Prostate gland (tissue), 2 donors: ENCODE measurements at regions not wholly inside any gene's neighbourhood (a gene's known extent, or its start where the extent isn't known, plus 50 kb on each side); places are given as distances from the start of the nearest gene placed in this dataset.

Source experiments
- DNase-seq: peaks from one replicate; pipeline ENCODE4 v3.0.0-alpha.2; 2019; ENCODE audit warnings: low spot score
- H3K27ac ChIP-seq, 2 donors: fragments of 200-600 bp; sonication (generic); 2 replicates each; pipeline ENCODE4 v1.5.1; 2017 to 2019
- H3K27me3 ChIP-seq: fragments of 200-600 bp; sonication (generic); replicated peaks from 2 replicates; pipeline ENCODE4 v1.5.1; 2019; ENCODE audit not compliant: insufficient read depth
- H3K36me3 ChIP-seq, 2 donors: fragments of 200-600 bp; sonication (generic); 1 replicate in 1 of 2; 2 replicates in 1 of 2; pipeline versions ENCODE4 v1.5.1 to v1.8.1; 2017 to 2019
- H3K4me1 ChIP-seq: fragments of 200-600 bp; sonication (generic); replicated peaks from 2 replicates; pipeline ENCODE4 v1.5.1; 2019
- H3K4me3 ChIP-seq, 2 donors: fragments of 200-600 bp; sonication (generic); 2 replicates each; pipeline ENCODE4 v1.5.1; 2017 to 2019
- H3K9me3 ChIP-seq: fragments of 200-600 bp; sonication (generic); 2 replicates; pipeline ENCODE4 v1.5.1; 2017
- POLR2A ChIP-seq: fragments of 450-650 bp; IDR thresholded peaks from one replicate; pipeline ENCODE4 v1.6.1; 2016; ENCODE audit warnings: antibody characterized with exemption, mild to moderate bottlenecking
- POLR2AphosphoS5 ChIP-seq: sonication (generic); formaldehyde crosslinking; IDR thresholded peaks from one replicate; pipeline ENCODE4 v1.6.1; 2017; ENCODE audit warnings: antibody characterized with exemption
- WGBS: methylation state at CpG from one replicate; pipeline ENCODE4 v1.1.5; 2018; 5-methylcytosine and 5-hydroxymethylcytosine counted together
- intact Hi-C: fragments of 100-400 bp; cut with DNase I; formaldehyde crosslinking; loops from one replicate; pipeline ENCODE4 v1.14.2; 2022
- TF ChIP-seq, protein P1 (sequence below), 4 experiments: fragments of 200-600 bp in 2 of 4; fragments of 450-650 bp in 2 of 4; sonication (generic) in 2 of 4; IDR thresholded peaks; 1 replicate in 3 of 4; 2 replicates in 1 of 4; pipeline ENCODE4 v1.5.1; 2016 to 2019; ENCODE audit warnings: antibody characterized with exemption in 4 of 4, mild to moderate bottlenecking in 2 of 4, moderate library complexity in 2 of 4

DNA sequence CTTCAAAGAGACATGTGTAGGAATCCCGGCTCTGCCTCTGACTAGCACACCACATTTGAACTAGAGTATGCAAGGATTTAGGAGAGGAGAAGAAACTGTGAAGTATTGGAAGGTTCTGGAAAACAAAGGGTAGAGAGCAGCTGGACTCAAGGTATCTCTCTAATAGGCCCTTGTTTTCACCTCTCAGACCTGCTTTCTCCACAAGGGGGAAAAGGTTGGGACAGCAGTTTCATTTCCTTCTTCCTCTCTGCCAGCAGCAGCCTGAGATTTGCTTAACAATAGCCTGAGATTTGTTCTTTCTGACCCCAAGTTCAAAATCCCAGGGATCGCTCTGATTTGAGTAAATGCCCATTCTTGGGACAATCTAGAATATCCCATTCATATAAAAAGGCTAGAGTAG is 430.6 kb upstream of the MCTP2 start:
- no peaks in the 10 kb centered on the region for H3K36me3 ChIP-seq
- H3K27ac ChIP-seq = no peak overlapping the region
- no peak for DNase-seq
- no peak overlapping the region for H3K4me3 ChIP-seq
- no peaks in the 10 kb centered on the region for H3K27me3 ChIP-seq
- no peaks in the 10 kb centered on the region for H3K9me3 ChIP-seq
- intact Hi-C loops = no loop called here
- no peaks in the 10 kb centered on the region for H3K4me1 ChIP-seq
- 100% methylated on average over 2 of the region's 2 CpGs for WGBS
- TF ChIP-seq POLR2A = no peak
- TF ChIP-seq, protein P1, sequence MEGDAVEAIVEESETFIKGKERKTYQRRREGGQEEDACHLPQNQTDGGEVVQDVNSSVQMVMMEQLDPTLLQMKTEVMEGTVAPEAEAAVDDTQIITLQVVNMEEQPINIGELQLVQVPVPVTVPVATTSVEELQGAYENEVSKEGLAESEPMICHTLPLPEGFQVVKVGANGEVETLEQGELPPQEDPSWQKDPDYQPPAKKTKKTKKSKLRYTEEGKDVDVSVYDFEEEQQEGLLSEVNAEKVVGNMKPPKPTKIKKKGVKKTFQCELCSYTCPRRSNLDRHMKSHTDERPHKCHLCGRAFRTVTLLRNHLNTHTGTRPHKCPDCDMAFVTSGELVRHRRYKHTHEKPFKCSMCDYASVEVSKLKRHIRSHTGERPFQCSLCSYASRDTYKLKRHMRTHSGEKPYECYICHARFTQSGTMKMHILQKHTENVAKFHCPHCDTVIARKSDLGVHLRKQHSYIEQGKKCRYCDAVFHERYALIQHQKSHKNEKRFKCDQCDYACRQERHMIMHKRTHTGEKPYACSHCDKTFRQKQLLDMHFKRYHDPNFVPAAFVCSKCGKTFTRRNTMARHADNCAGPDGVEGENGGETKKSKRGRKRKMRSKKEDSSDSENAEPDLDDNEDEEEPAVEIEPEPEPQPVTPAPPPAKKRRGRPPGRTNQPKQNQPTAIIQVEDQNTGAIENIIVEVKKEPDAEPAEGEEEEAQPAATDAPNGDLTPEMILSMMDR (IDR thresholded peaks at IDR 0.05) = no peak
- no peak for TF ChIP-seq POLR2AphosphoS5

DNA sequence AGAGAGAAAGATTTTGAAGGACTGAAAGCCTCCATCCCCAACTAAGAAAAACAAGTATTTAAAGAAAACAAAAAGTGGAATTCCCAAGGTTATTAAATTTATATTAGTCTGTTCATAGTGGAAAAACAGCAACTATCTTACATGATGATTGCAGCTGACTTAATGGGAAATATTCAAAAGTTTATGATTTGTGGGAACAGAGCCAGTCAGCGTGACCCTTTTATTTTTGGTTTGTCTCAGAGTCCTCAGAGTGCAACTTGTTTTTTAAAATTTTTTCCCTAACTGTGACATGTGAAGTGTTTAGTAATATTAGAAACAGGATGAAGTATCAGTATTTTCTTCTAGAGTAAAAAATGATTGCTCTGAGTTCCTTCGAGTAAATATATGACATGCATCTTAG is 441.9 kb upstream of the MCTP2 start:
- H3K4me3 ChIP-seq = no peak overlapping the region
- 81% methylated on average over 2 of the region's 2 CpGs for WGBS
- no peaks in the 10 kb centered on the region for H3K27me3 ChIP-seq
- TF ChIP-seq POLR2AphosphoS5 (no peak), POLR2A (no peak)
- TF ChIP-seq, protein P1 (IDR thresholded peaks at IDR 0.05) = no peak
- H3K36me3 ChIP-seq = no peaks in the 10 kb centered on the region
- intact Hi-C loops = no loop called here
- no peak overlapping the region for H3K27ac ChIP-seq
- no peak for DNase-seq
- no peaks in the 10 kb centered on the region for H3K4me1 ChIP-seq
- H3K9me3 ChIP-seq = no peaks in the 10 kb centered on the region

DNA sequence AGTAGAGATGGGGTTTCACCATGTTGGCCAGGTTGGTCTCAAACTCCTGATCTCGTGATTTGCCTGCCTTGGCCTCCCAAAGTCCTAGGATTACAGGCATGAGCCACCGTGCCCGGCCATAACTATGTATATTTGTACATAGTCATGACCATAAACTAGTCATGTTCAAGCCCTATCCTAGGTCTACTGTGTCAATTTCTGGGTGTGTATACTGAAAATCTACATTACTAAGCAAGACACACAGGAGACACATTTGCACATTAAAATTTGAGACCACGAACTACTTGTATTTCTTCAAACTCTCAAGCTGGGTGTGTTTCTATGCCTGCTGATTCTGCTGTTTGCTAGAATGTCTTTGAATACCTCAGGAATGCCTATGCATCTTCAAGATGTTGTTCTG is 451.3 kb upstream of the MCTP2 start:
- intact Hi-C loops = no loop called here
- no peak overlapping the region for H3K27ac ChIP-seq
- DNase-seq = no peak
- no peaks in the 10 kb centered on the region for H3K27me3 ChIP-seq
- H3K9me3 ChIP-seq = no peaks in the 10 kb centered on the region
- H3K4me3 ChIP-seq = no peak overlapping the region
- WGBS = 80% methylated on average over 4 of the region's 4 CpGs
- H3K36me3 ChIP-seq = no peaks in the 10 kb centered on the region
- no peak for TF ChIP-seq POLR2AphosphoS5
- TF ChIP-seq, protein P1 (IDR thresholded peaks at IDR 0.05) = no peak
- TF ChIP-seq POLR2A = no peak
- H3K4me1 ChIP-seq = no peaks in the 10 kb centered on the region

DNA sequence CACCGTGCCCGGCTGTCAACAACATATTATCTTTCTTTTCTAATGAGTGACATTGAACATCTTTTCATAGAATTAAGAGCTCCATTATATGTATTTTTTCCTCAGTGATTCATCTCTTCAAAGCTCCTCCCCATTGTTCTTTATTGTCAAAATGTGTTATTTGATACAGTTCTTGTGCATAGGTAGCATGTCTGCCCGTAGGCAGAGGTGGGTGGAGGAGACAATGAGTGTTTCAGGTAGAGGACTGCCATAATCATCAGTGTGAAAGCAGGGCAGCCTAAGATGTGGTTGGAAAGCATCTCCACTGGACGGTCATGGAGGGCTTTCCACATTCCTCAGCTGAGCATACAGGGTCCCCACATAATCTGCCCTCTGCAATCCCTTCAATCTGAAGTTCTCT is 452.0 kb upstream of the MCTP2 start:
- intact Hi-C loops = no loop called here
- H3K4me3 ChIP-seq = no peak overlapping the region
- H3K4me1 ChIP-seq = no peaks in the 10 kb centered on the region
- no peak for TF ChIP-seq POLR2AphosphoS5
- TF ChIP-seq, protein P1 (IDR thresholded peaks at IDR 0.05) = no peak
- no peak for TF ChIP-seq POLR2A
- H3K36me3 ChIP-seq = no peaks in the 10 kb centered on the region
- DNase-seq = no peak
- H3K27ac ChIP-seq = no peak overlapping the region
- no peaks in the 10 kb centered on the region for H3K27me3 ChIP-seq
- 85% methylated on average over 4 of the region's 4 CpGs for WGBS
- H3K9me3 ChIP-seq = no peaks in the 10 kb centered on the region

DNA sequence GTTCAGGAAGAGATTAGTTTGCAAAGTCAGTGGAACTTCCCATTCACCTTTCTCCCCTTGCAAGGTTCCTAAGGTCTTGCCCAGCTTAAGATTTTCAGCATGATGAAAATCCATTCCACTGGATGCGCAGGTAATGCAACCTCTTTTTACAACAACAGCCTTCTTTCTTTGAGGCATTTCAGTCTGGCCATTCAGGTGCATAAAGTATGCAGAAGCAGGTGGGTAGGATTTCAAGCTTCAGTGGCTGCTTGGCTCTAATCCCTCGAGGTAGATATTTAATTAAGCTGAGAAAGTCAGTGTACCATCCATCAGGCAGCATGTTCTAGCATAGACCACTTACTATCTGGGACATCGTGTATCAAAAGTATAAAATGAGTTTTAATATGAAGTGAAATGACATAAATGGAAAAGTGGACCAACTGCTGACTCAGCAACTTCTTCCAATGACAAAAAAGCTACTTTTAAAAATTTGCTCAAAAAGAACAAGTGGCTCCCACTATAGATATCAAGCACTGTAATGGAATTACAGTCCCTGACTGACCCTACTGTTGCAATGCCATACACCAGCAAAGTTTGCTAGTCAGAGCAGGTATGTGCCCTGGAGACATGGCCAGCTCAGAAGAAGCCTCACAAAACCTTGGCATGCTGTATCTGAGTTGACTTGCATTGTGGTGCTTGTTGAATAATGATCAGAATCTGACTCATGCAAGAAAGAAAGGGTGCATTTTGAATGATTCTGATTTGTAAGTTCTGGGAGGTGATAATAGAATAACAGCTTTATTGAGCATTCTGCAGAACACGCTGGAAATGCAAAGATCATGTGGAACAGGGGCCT is 459.9 kb upstream of the MCTP2 start:
- DNase-seq = no peak
- H3K27ac ChIP-seq = no peak overlapping the region

More for the DNA sequence above, 459.9 kb upstream of the MCTP2 start:
- no peaks in the 10 kb centered on the region for H3K9me3 ChIP-seq
- no peaks in the 10 kb centered on the region for H3K36me3 ChIP-seq
- TF ChIP-seq, protein P1 (IDR thresholded peaks at IDR 0.05) = no peak
- TF ChIP-seq POLR2A (no peak), POLR2AphosphoS5 (no peak)
- no peaks in the 10 kb centered on the region for H3K4me1 ChIP-seq
- H3K4me3 ChIP-seq = no peak overlapping the region
- no peaks in the 10 kb centered on the region for H3K27me3 ChIP-seq
- intact Hi-C loops = no loop called here
- WGBS = 39% methylated on average over 4 of the region's 4 CpGs
